IMR-90 (cell line): ENCODE measurements at regions not wholly inside any gene's neighbourhood (a gene's known extent, or its start where the extent isn't known, plus 50 kb on each side); places are given as distances from the start of the nearest gene placed in this dataset.

ENCODE experiments used
- ATAC-seq: fragments of 200-7000 bp; cut with Tn5 transposase; 2 replicates; pipeline ENCODE4 v1.9.1; 2020; ENCODE audit warnings: low read depth, mild to moderate bottlenecking, moderate library complexity
- BruUV-seq: library from RNA; stranded (reverse); fragments of 400-500 nt; replicated peaks from 2 replicates; lab custom pipeline; 2021; lab: Mats Ljungman, UMichigan
- CTCF ChIA-PET: fragments of 300-600 bp; formaldehyde crosslinking; extraction: SDS; loops from one replicate; lab custom pipeline; 2021; ENCODE audit warnings: antibody characterized with exemption; lab: Yijun Ruan, JAX
- POLR2A ChIA-PET: fragments of 300-600 bp; sonication (Branson Sonifier 250); formaldehyde crosslinking; loops from one replicate; lab custom pipeline; 2022; ENCODE audit warnings: antibody characterized with exemption; ENCODE audit not compliant: unreplicated experiment; lab: Charles Lee
- DNase-seq: peaks from one replicate; pipeline ENCODE4 v3.0.0; 2013
- H2AFZ ChIP-seq: replicated peaks from 2 replicates; pipeline ENCODE3; 2013; ENCODE audit warnings: low read length, mild to moderate bottlenecking; ENCODE audit not compliant: poor library complexity
- H2AK5ac ChIP-seq: 2 replicates; pipeline ENCODE4 v1.6.1; 2013; ENCODE audit warnings: low read depth, low read length, inconsistent platforms
- H2AK9ac ChIP-seq: replicated peaks from 2 replicates; pipeline ENCODE3; 2013; ENCODE audit warnings: mild to moderate bottlenecking, low read depth, low read length, moderate library complexity; ENCODE audit not compliant: poor library complexity
- H2BK120ac ChIP-seq: 2 replicates; pipeline ENCODE4 v1.6.1; 2013; ENCODE audit warnings: low read depth, low read length, inconsistent platforms
- H2BK15ac ChIP-seq: 3 replicates; pipeline ENCODE4 v1.6.1; 2013; ENCODE audit warnings: low read depth, low read length, inconsistent platforms
- H2BK20ac ChIP-seq: 2 replicates; pipeline ENCODE4 v1.6.1; 2013; ENCODE audit warnings: low read depth, mild to moderate bottlenecking, inconsistent platforms, low read length, moderate library complexity
- H2BK5ac ChIP-seq: 2 replicates; pipeline ENCODE4 v1.6.1; 2013; ENCODE audit warnings: mild to moderate bottlenecking, low read depth, low read length, inconsistent platforms; ENCODE audit not compliant: poor library complexity, severe bottlenecking
- H3K14ac ChIP-seq: replicated peaks from 2 replicates; pipeline ENCODE4 v1.6.1; 2013; ENCODE audit warnings: low read depth, low read length, inconsistent platforms
- H3K18ac ChIP-seq: 2 replicates; pipeline ENCODE4 v1.6.1; 2013; ENCODE audit warnings: low read depth, low read length, control low read depth
- H3K23ac ChIP-seq: 2 replicates; pipeline ENCODE4 v1.6.1; 2013; ENCODE audit warnings: low read depth, low read length, inconsistent platforms
- H3K27ac ChIP-seq: 2 replicates; pipeline ENCODE4 v1.5.1; 2013; ENCODE audit warnings: mild to moderate bottlenecking, control low read depth, low read length; ENCODE audit not compliant: insufficient read depth
- H3K27me3 ChIP-seq: 2 replicates; pipeline ENCODE4 v1.6.1; 2013; ENCODE audit warnings: low read length; ENCODE audit not compliant: control insufficient read depth, insufficient read depth
- H3K36me3 ChIP-seq: 2 replicates; pipeline ENCODE4 v1.6.1; 2013; ENCODE audit warnings: low read length, mixed read lengths; ENCODE audit not compliant: control insufficient read depth, insufficient read depth
- H3K4ac ChIP-seq: 2 replicates; pipeline ENCODE4 v1.6.1; 2013; ENCODE audit warnings: low read depth, low read length, inconsistent platforms
- H3K4me1 ChIP-seq: 2 replicates; pipeline ENCODE4 v1.6.1; 2013; ENCODE audit warnings: low read length, mixed read lengths; ENCODE audit not compliant: control insufficient read depth, insufficient read depth
- H3K4me2 ChIP-seq: 2 replicates; pipeline ENCODE4 v1.6.1; 2013; ENCODE audit warnings: low read depth, mild to moderate bottlenecking, control low read depth, low read length, moderate library complexity
- H3K4me3 ChIP-seq: 2 replicates; pipeline ENCODE4 v1.5.1; 2013; ENCODE audit warnings: low read depth, mild to moderate bottlenecking, control low read depth, low read length, moderate library complexity; ENCODE audit not compliant: insufficient read depth
- H3K56ac ChIP-seq: 2 replicates; pipeline ENCODE4 v1.6.1; 2013; ENCODE audit warnings: low read length, inconsistent platforms; ENCODE audit not compliant: insufficient read depth; ENCODE audit errors: extremely low read depth
- H3K79me1 ChIP-seq, 2 experiments: 2 replicates each; pipeline ENCODE4 v1.6.1; 2013; ENCODE audit warnings: low read length in 2 of 2, inconsistent platforms in 1 of 2, low read depth in 1 of 2
- H3K9ac ChIP-seq: 2 replicates; pipeline ENCODE4 v1.6.1; 2013; ENCODE audit warnings: low read depth, low read length, control low read depth
- H3K9me1 ChIP-seq: 2 replicates; pipeline ENCODE4 v1.6.1; 2013; ENCODE audit warnings: low read length, inconsistent platforms; ENCODE audit not compliant: insufficient read depth
- H3K9me3 ChIP-seq: 2 replicates; pipeline ENCODE4 v1.6.1; 2013; ENCODE audit warnings: low read length; ENCODE audit not compliant: control insufficient read depth, insufficient read depth
- H4K20me1 ChIP-seq: 2 replicates; pipeline ENCODE4 v1.6.1; 2013; ENCODE audit warnings: low read length, inconsistent platforms; ENCODE audit not compliant: insufficient read depth
- H4K5ac ChIP-seq: 2 replicates; pipeline ENCODE4 v1.6.1; 2013; ENCODE audit warnings: mild to moderate bottlenecking, low read depth, low read length, control low read depth
- H4K8ac ChIP-seq, 2 experiments: 2 replicates each; pipeline ENCODE4 v1.6.1; 2013; ENCODE audit warnings: low read depth in 2 of 2, low read length in 2 of 2, control low read depth in 1 of 2, inconsistent platforms in 1 of 2
- H4K91ac ChIP-seq: 2 replicates; pipeline ENCODE4 v1.6.1; 2013; ENCODE audit warnings: low read depth, low read length, inconsistent platforms; ENCODE audit not compliant: insufficient read depth
- CEBPB ChIP-seq: IDR thresholded peaks from 2 replicates; pipeline ENCODE4 v1.6.1; 2012; ENCODE audit warnings: low read depth, low read length, improper control_type of control experiment
- NFE2L2 ChIP-seq: fragments of 150-350 bp; IDR thresholded peaks from 2 replicates; pipeline ENCODE4 v1.6.1; 2016; ENCODE audit warnings: low read depth, mild to moderate bottlenecking, low read length
- RAD21 ChIP-seq: IDR thresholded peaks from 2 replicates; pipeline ENCODE4 v1.6.1; 2012; ENCODE audit warnings: low read length, improper control_type of control experiment
- RFX5 ChIP-seq: IDR thresholded peaks from 2 replicates; pipeline ENCODE4 v1.8.0; 2012; ENCODE audit warnings: low read depth, mild to moderate bottlenecking, low read length, moderate library complexity
- USF2 ChIP-seq: fragments of 150-350 bp; IDR thresholded peaks from 2 replicates; pipeline ENCODE4 v1.6.1; 2017; ENCODE audit warnings: mild to moderate bottlenecking, antibody characterized with exemption, low read length, low read depth
- WGBS, 2 experiments: methylation state at CpG; one replicate each; pipeline versions ENCODE4 v1.1.5 to v1.1.7; 2013; ENCODE audit warnings: missing lambda C conversion rate in 2 of 2; ENCODE audit not compliant: insufficient read length in 1 of 2; ENCODE audit errors: extremely low coverage in 2 of 2; 5-methylcytosine and 5-hydroxymethylcytosine counted together
- dilution Hi-C: fragments of 300-500 bp; cut with HindIII; formaldehyde crosslinking; loops from one replicate; pipeline ENCODE4 v1.14.3; 2018; ENCODE audit warnings: low sequenced_read_pairs; ENCODE audit not compliant: unreplicated experiment
- in situ Hi-C: fragments of 300-500 bp; cut with MboI; formaldehyde crosslinking; loops from 3 replicates; pipeline ENCODE4 v1.14.3; 2019; ENCODE audit warnings: low sequenced_read_pairs, inconsistent platforms, mixed read lengths
- intact Hi-C: fragments of 100-400 bp; cut with micrococcal nuclease; formaldehyde crosslinking; loops from 2 replicates; pipeline ENCODE4 v1.10.0; 2022
- TF ChIP-seq, protein P1 (sequence below): fragments of 150-350 bp; IDR thresholded peaks from 2 replicates; pipeline ENCODE4 v1.6.1; 2016; ENCODE audit warnings: low read depth, mild to moderate bottlenecking, low read length, moderate library complexity, borderline replicate concordance

- H3K9me3 ChIP-seq = no peaks in the 10 kb centered on the region
- no peak overlapping the region for H3K27ac ChIP-seq
- DNase-seq (no peak), ATAC-seq (no peak)
- no peak overlapping the region for H4K5ac ChIP-seq
- H3K79me1 ChIP-seq = no peaks in the 10 kb centered on the region
- no peak overlapping the region for H3K4ac ChIP-seq
- POLR2A ChIA-PET = no interaction called here
- TF ChIP-seq RAD21 = no peak
- TF ChIP-seq, protein P1, sequence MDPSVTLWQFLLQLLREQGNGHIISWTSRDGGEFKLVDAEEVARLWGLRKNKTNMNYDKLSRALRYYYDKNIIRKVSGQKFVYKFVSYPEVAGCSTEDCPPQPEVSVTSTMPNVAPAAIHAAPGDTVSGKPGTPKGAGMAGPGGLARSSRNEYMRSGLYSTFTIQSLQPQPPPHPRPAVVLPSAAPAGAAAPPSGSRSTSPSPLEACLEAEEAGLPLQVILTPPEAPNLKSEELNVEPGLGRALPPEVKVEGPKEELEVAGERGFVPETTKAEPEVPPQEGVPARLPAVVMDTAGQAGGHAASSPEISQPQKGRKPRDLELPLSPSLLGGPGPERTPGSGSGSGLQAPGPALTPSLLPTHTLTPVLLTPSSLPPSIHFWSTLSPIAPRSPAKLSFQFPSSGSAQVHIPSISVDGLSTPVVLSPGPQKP = no peak
- no peak for TF ChIP-seq RFX5
- TF ChIP-seq CEBPB = no peak
- TF ChIP-seq NFE2L2 = no peak
- no peak for TF ChIP-seq USF2
- no peak overlapping the region for H2BK20ac ChIP-seq
- no peak overlapping the region for H3K4me2 ChIP-seq
- H4K20me1 ChIP-seq = no peaks in the 10 kb centered on the region
- H2BK5ac ChIP-seq = no peak overlapping the region
- dilution Hi-C loops (no loop called here), in situ Hi-C loops (loop anchor here (10.0 kb wide), 1 partner anchor 396 kb away; no protein-coding TSS in a partner anchor), intact Hi-C loops (loop anchor here (10.0 kb wide), 1 partner anchor 176 kb away; no protein-coding TSS in a partner anchor)
- H2AFZ ChIP-seq = no peak overlapping the region
- no peak overlapping the region for H3K9ac ChIP-seq
- peaks cover 2% of the 10 kb centered on the region; the same call in 1 of the 2 replicates for H3K9me1 ChIP-seq
- H4K91ac ChIP-seq = no peak overlapping the region
- no peak overlapping the region for H2BK120ac ChIP-seq
- no peak overlapping the region for H2AK9ac ChIP-seq
- H3K23ac ChIP-seq = no peak overlapping the region
- no TSS peak for BruUV-seq
- H2BK15ac ChIP-seq = no peak overlapping the region
- H3K4me3 ChIP-seq = no peak overlapping the region
- no peak overlapping the region for H3K56ac ChIP-seq
- H3K14ac ChIP-seq = no peak overlapping the region
- H3K36me3 ChIP-seq = no peaks in the 10 kb centered on the region
- 90% methylated on average over 6 of the region's 11 CpGs; no CpG with 5 or more reads in 1 of the 2 experiments for WGBS, 2 experiments
- peaks cover 4% of the 10 kb centered on the region; the same call in 1 of the 2 replicates for H3K4me1 ChIP-seq
- no peak overlapping the region for H4K8ac ChIP-seq
- H3K27me3 ChIP-seq = no peaks in the 10 kb centered on the region
- CTCF ChIA-PET = no interaction called here
- H3K18ac ChIP-seq = no peak overlapping the region
- H2AK5ac ChIP-seq = no peak overlapping the region
Measured at GRCh38 chr3:67781218-67781617, 126.8 kb upstream of the SUCLG2 start.
